Embryonic facial prominence (tissue), 1 donor: ENCODE measurements at regions not wholly inside any gene's neighbourhood (a gene's known extent, or its start where the extent isn't known, plus 50 kb on each side); places are given as distances from the start of the nearest gene placed in this dataset.

Source experiments
- DNase-seq: peaks from one replicate; pipeline ENCODE4 v3.0.0-alpha.2; 2016; ENCODE audit errors: extremely low spot score

DNA sequence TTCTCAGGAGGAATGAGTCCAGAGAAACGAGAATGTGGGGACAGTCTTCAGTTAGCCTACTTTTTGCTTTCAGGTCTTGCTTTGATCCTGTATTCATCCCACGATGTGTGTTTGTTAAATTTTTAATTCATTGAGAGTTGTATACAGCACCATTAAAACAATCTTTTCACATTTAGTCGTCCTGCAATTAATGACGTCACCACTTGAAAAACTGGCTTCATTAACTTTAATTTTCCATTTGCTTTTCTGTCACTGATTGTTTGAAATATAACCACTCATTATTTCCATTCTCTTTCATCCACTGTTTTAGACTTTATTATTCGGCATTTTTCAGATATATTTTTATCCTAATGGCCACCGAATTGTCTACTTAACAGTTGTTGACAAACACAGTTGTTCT is 146.9 kb downstream of the TFEC start:
- no peak for DNase-seq

DNA sequence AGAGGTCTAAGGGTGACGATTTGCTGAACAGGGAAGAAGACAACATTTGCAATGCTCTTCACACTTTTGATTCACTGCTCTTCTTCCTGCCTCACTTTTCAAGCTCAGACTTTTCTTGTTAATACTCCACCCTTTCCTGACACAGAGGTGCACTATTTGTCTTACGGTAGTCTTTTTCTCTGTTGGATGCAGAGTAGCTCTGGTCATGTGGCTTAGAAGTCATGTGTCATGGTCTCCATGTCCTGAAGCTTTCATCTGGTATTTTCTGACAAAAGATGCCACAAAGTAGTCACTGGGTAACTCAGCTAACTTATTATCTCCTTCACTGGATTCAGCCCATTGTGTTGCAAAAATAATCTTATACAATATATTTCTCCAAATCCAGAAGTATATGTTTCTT is 149.1 kb downstream of the TFEC start:
- no peak for DNase-seq

DNA sequence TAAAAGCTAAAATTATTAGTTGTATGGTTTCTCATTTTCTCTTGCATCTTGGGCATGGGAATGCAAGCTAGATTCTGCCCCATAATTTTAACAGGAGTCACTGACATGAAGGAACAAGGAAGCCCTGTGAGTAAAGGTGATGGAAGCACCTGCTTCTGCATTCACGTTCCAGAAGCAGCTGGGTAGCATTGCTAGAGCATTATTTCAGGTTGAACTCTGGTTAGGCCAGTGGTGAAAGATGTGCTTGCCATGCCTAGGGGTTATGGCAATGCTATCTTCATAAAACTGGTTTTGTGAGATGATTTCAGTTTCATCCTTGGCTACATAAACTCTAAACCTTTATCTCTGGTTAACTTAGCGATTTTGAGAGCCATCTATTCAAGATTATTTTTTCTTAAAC is 151.4 kb downstream of the TFEC start:
- DNase-seq = no peak

DNA sequence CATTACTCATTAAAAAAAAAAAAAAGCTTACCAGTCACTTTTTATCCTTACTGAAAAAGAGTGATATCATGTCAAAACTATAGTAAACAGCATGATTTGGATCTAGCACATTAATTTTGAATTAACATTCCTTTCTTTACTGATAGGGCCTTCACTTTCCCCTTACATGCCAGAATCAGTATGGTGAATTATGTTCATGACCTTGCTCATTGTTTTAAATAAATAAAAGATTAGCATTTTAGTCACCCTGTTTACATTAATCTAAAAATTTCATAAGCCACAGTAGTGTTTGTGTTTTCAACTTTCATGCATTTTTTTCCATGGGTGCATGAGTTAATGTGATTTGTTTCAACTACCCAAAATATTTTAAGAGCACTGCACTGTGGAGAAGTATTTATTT is 160.8 kb downstream of the TFEC start:
- DNase-seq = no peak

DNA sequence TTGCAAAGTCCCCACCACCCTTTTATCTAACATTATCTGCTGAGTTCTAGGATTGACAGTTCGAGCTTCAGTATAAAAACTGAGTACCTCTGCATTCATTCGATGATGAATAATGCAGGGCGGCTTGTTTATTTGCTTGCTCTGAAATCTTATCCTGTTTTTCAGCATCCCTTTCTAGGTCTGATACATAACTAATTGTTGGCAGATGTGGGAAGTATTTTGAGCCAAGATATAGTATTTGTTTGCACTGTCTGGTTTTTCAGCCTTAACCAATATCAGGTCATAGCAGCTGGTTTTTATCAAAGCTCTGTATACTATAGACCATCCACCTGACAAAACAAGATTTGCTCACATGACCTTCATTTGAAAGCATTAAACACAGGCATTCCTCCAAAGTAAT is 161.4 kb downstream of the TFEC start:
- DNase-seq = peak; percentile 18

DNA sequence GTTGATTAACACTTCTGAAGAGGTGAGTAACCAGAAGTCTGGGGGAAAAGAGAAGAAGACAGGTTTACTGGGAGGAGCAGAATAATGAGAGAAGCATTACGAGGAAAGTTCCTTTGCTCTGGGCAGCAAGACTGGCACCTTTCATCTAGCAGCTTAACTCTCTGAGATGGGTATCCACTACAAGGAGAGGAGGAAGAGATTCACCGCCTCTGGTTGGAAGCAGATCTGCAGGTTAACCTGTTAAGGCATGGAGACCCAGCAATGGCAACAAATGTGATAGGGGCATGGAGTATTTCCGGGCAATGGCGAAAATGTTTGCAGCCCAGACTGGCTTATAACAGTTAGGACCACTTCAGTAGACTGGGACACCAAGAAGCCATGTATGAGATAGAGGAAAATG is 162.2 kb downstream of the TFEC start:
- DNase-seq = no peak

DNA sequence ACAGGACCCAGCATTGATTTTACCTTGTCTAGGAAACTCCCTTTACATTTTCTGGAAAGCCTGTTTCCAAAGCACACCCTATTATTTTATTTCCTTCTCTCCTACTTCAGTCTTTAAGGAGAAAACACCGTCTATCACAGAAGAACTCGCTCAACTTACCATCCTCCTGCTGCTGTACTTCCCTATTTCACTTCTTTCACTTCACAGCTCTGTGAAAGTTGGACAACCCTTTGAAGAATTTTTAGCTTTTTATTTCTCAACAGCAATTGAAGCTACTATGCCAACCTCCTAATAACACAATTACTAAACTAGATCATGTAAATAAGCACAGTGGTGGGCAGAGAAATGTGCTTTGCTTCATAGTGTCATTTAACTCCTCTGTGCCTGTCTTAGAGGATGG is 166.5 kb downstream of the TFEC start:
- no peak for DNase-seq

DNA sequence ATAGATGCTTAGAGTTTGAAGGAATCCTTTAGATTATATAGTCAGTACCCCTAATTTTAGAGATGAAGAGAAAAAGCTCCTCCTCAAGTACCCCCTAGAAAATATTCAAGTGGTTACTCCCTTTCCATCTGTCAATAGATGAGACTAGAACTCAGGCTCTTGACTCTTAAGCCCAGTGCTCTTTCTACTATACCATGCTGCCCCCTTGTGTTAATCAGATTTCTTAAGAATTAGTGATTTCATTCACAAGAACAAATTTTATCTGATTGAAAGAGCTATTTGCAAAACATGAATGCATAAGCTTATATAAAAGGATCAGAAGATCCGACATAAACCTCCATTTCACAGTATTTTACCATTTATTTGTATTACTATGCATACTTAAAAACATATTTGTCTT is 179.3 kb downstream of the TFEC start:
- no peak for DNase-seq

DNA sequence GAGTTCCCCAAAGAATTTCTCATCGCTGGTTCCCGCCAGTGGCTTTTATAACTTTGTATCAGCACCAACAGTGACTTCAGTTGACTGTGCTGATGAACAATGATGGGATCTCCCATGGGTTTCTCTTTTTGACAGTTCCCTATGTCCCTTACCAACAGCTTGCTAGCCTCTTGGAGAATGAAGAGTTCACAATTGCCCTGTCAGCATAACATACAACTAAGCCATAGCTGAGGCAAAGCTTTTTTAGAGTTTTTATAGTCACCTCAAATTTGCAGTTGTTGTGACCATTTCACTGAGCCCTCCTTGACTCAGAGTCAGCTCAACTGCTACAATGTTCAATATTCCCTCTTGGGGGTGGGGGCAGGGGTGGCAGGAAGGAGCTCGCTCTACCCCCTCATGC is 179.8 kb downstream of the TFEC start:
- DNase-seq = no peak

DNA sequence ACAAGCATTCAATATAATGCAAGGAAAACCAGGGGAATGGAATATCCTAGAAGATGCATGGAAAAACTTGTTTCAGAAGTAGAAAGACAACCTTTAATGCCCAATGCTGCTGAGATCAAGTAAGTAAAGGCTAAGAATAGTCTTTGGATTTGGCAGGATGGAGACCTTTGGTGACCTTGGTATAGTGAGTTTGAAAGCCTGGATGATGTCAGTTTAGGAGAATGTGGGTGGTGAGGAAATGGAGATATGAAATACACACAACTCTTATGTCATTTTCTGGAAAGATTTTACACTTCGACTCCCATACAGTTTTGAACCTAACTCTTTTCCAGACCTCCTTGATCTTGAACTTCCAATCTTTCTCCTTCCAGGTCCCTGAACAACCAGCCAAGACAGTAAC is 185.7 kb downstream of the TFEC start:
- DNase-seq = no peak

DNA sequence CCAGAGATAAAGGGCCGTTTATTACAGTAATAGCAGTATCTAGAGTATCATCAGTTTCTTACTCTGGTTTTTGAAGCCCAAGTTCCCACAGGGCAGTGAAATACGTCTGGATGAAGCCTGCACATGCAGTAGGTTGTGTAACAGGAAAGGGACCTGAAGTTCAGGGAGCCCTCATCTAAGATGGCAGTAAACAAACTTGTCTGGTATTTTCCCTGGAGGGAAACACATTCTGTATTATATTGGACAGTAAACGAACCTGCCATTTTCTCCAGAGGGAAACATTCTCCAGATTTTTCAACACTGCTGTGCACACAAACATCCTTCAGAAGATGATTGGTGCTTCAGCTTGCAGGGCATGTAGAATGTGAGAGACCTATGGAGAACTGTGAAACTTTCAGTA is 189.9 kb downstream of the TFEC start:
- DNase-seq = no peak

DNA sequence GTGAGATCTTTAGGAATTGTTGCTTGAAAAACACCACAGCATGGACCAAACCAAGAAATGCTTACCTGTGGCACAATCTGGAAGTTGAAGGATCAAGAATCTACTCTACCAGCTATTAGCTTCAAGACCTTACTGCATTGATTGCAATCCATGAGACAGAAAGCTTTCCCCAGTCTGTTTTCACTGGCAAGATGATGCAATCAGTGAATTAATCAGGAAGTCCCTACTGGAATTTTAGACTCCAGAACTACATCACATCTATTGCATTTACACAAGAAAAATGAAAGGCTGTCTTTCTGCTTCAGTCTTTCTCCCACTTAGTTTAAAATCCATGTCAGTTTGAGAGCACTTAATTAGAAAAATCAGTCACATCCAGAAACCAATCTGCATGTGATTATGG is 191.7 kb downstream of the TFEC start:
- DNase-seq = no peak

DNA sequence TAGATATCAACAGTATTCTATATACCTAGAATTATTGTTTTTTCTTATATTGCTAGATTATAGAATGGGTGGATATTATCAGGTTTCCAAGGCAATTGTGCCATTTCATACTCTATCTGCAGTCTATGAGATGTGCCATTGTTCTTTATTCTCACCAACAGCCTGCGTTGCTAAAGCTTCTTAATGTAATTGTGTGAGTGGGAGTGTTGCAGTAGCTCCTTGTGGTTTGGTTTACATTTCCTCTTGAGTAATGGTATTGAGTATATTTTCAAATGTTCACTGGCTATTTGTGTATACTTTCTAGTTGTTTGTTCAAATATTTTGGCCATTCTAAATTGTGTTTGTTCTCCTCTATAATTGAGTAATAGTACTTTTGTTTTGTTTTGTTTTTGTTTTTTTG is 199.2 kb downstream of the TFEC start:
- no peak for DNase-seq

DNA sequence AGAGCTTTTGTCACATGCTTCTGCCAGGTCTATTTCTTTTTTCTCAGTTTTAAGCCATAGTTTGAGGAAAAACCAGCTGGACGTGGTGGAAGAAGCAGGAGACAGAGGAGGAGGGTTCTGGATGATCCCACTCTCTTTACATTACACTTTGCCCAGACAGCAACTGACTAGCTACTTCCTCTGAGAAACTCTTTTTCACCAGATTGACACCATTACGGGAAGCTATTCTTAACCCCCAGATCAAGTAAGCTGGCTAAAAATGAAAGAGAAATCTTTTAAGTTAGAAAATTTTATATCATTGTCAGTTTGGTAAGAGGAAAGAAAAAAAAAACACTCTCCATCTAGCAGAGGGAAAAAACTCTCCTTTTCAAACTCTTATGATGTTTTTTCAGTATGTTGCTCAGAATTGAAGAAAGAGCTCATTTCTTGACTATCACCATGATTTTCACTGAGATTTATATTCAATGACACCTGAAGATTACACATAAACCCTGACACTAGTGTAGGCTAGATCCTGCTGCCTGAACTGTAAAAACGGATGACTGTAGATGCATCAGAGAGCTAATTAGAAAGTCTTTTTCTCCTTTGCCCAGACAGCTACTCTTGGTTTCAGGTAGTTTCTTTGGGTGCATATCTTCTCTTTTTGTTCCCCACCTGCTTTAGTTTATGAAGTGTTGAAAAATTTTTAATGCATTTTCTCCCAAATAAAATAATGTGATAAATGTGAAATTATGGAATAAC is 203.1 kb downstream of the TFEC start:
- DNase-seq = no peak

DNA sequence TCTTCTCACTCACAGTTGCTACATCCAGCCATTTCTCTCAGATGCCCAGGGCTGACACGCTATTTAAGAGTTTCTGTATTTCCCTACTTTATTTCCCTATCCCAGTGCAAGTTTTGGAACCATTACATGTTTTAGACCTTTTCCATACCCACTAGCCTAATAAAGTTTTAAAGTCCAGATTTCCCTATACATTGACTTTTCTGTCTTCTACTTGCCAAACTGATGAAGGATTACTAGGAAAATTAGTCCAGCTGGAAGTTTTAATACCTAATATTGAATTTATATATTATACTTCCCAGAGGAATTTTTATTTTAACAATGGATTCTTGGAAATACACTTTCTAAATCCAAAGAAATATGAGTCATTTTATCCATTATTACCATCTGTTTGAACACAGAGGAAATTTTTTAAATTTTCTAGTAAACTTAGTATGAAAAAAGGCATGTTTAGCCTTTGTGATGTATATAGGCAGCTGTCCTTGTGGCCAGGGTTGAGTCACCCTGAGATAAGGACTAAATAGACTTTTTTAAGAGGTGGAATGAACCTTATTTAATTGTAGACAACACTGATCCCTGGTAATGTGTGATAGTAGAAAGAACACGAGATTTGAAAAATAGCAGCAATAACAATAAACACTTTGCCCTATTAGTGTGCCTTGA is 205.0 kb downstream of the TFEC start:
- DNase-seq = no peak

DNA sequence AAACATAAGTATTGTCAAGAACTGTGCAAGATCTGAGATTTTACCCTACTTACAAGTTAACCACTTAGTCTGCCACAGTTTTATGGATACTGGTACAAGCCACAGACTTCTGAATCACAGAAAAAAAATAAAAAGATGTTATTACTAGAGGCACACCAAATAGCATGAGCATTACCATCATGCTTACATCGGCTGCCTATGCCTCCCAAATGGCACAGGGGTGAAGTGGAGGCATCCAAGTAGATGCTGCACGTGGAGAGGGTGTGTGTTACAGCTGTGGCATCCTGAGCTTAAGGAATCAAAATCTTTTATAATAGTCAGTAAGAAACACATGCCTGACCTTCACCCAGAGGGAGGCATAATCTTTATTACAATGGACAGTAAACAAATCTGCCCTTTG is 207.8 kb downstream of the TFEC start:
- DNase-seq = no peak

DNA sequence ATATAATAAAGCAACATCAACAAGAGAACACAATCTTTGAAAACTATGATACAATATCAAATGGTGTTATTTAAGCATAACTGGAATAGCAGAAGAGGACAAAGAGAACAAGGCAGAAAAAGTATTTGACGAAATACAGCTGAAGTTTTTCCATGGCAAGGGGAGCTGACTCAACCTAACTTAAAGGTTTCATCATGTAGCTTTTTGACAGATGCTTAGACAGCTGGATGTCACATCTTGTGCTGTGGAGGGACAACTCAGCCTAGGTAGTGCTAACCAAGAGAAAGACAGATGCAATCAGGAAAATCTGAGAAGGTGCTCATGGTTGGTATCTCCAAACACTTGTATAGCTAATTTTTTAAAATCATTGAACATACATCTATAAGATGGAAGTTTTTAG is 208.2 kb downstream of the TFEC start:
- no peak for DNase-seq

DNA sequence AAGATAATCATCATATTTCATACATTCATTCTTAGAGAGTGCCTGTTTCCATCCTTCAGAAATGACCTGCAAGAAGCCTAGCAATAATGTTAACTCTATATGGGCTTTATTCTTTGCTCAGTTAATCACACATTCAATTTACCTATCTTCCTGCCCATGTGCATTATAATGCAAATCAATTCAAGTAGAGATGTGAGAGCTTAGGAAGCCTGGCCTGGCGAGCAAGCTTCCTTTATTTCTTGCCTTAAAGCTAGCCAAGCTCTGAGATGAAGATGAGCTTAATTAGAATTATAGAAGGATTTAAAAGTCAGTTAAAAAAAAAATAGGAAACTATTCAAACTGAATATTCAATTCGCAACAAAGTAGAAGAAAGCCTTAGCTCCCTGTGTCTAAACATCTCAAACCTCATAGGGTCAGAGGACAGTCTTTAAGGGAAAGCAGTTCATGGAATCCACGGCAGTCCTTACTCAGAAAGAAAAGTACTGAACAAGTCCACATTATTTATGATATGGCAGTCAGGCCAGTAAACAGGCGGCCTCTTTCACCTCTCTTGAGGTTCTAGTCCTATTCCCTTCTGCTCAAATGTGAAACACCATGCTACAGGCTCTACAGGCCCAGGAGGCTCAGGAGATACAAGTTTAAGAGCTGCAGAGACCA is 214.1 kb downstream of the TFEC start:
- no peak for DNase-seq

DNA sequence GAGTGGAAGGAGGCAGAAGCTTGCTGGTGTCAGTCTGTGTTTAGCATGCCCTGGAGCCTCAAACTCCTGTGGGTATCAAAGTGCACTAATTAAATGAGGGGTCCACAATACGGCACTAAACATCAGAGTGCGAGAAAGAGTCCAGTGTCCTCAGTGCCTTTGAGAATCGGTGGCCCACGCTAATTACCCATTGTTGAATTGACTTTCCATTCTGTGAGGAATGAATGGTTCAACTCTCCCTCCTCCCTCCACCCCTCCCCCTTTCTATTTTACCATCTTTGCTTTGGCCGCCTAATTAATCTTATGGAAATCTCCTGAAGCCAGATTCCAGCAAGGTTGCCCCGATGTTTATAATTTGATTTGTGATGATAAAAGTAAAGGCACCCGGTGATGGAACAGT is 217.8 kb downstream of the TFEC start:
- no peak for DNase-seq

DNA sequence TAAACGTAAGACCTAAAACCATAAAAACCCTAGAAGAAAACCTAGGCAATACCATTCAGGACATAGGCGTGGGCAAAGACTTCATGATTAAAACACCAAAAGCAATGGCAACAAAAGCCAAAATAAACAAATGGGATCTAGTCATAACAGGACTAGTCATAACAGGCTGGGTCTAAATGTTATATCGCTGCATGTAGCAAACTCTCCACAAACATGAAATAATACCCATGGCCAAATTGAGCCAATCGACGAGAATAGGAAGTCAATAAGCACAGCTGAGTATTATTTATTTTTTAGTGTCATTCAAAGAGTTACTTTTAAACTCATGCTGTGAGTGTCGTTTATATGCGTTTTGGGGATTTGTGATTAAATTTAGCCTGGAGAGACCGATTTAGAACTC is 225.1 kb downstream of the TFEC start:
- DNase-seq = no peak

DNA sequence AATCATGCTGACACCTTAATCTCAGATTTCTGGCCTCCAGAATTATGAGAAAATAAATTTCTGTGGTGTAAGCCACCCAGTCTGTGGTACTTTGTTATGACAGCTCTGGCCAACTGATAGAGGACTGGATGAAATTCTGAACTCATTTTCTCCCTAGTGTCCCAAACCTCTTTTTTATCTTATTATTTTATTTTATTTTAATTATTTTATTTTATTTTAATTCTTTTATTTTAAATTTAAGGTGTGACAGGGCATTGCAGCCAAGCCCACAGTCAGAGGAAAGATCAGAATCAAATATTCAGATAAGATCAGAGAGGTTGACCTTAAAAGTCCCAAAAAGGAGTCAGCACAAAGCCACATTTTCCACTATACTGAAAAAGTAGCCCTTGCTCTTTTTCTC is 228.1 kb downstream of the TFEC start:
- DNase-seq = no peak

DNA sequence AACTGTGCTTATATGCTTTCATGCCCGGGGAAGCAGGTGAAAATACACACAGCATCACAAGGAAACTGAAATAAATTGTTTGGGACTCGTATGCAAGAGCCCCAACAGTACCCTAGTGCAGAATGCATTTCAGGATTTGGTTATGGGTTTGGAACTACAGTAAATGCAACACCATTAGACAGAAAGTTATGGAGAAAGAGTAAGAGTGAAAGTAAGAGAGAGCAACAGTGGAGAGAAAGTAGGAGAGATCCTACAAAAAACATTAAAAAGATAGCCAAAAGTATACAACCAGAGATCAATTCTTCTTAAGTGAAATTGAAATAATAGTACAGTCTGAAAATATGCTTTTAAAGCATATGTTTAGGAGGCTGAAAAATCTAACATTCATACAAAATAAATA is 231.1 kb downstream of the TFEC start:
- DNase-seq = no peak

DNA sequence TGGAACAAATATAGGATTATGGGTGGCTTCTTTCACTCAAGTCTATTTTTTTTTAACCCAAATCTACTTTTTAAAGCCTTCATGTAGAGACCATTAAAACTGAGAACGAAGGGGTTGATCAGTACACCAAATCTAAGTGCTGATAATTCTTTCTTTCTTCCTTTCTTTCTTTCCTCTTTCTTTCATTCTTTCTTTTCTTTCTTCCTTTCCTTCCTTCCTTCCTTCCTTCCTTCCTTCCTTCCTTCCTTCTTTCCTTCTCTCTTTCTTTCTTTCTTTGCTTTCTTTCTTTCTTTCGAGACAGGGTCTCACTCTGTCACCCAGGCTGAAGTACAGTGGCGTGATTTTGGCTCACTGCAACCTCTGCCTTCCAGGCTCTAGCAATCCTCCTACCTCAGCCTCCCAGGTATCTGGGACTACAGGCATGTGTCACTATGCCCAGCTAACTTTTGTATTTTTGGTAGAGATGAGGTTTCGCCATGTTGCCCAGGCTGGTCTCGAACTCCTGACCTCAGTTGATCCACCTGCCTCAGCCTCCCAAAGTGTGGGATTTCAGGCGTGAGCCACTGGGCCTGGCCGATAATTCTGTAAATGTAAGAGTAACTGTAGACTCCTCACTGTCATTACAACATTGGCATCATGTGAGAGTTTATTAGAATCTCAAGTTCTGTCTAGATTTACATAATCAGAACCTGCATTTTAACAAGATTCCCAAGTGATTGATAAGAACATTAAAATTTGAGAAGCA is 236.4 kb downstream of the TFEC start:
- DNase-seq = no peak
